NCI-H2029 (cell line): ENCODE measurements at regions not wholly inside any gene's neighbourhood (a gene's known extent, or its start where the extent isn't known, plus 50 kb on each side); places are given as distances from the start of the nearest gene placed in this dataset.

Experiments
- DNase-seq: peaks from one replicate; lab custom pipeline; 2025; lab: John Stamatoyannopoulos, UW

DNA sequence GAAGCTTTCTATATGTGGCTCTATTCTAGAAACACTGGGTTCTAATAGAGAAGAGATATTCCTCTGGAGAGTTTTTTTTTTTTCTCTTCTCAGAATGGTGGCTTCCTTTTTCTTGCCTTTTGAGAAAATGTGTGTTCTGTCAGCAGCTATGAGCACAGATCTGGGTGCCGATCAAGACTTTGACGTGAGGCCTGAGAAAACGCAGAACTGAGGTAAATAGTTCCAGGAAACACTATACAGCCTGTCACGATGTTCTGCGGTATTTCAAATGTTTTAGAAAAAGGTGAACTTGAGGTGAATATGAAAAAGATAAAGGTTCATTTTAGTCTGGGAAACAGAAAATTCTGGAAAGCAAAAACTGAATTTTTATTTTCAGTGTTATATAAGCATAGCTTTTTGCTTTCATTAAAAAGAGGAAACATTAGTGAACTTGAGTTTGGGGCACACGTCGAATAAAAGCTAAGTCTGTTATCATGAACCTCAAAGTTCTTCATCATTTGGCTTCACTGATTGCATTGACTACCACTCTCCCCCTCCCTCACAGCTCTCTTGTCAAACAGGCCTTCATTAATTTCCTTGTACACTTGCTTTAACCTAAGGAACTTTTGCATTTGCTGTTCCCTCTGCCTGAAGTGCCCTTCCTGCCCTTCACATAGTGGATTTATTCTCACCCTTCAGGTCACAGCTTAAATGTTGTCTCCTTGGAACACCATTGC, 265.1 kb downstream of the NFKBIZ start:
- no peak for DNase-seq

GRCh38 chr3:102122527-102122926, 273.2 kb downstream of the NFKBIZ start:
- DNase-seq = no peak

DNA sequence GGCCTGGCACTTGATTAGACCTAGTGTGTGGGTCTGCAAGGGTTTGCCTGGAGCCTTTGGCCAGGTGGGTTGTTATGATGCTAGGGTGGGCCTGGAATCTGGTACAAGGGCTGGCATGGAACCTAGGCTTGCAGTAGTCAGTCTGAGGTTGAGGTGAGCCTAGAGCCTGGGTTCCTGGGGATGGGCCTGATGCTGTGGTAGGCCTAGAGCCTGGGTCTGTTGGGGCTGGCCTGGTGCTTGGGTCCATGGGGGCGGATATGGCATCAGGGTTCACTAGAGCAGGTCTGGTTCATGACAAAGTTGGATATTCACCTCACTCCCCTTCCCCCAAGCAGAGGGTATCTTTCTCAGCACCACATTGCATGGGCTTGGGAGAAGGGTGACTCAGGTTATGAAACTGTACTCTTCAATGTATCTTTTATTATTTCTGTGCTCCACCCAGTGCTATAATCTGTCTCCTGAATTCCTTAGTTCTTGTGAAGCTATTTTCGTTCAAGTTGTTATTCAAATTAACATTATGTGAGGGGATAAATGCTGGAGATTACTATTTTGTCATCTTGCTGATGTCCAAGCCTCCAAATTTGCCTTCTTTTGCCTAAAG, 274.4 kb downstream of the NFKBIZ start:
- no peak for DNase-seq

DNA sequence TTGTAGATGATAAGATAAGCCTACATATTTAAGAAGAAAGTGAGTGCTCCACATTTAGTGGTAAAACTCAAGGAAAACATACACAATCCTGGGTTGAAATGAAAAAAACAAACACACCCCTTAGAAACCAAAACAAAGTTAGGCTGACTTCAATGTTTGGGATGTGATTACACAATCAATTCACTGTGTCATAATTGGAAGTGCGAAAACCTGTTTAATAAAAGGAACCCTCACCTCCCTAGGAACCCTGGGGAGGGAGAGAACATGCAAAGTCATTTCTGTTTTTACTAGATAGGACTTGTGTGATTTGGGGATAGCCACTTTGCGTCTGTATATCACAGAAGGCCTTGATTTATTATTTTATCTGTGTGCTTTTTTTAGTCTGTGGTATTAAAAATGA, 275.0 kb downstream of the NFKBIZ start:
- no peak for DNase-seq

DNA sequence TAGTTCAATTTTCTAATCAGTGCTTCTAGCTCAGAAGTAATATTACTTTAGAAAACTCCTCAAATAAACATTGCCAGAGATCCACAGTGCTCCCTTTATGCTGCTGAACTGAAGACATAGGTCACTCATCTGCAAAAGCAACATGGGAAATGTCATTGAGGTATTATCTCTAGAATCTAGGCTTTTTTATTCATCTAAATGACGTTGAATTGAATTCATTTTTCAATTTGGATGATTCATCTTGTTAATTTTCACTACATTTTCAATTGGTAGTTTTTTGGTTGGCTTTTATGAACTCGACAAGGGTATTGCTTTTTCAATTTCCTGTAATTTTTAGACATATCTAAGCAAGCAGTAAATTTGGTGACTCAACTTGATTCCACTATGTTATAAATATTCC, 275.4 kb downstream of the NFKBIZ start:
- no peak for DNase-seq

DNA sequence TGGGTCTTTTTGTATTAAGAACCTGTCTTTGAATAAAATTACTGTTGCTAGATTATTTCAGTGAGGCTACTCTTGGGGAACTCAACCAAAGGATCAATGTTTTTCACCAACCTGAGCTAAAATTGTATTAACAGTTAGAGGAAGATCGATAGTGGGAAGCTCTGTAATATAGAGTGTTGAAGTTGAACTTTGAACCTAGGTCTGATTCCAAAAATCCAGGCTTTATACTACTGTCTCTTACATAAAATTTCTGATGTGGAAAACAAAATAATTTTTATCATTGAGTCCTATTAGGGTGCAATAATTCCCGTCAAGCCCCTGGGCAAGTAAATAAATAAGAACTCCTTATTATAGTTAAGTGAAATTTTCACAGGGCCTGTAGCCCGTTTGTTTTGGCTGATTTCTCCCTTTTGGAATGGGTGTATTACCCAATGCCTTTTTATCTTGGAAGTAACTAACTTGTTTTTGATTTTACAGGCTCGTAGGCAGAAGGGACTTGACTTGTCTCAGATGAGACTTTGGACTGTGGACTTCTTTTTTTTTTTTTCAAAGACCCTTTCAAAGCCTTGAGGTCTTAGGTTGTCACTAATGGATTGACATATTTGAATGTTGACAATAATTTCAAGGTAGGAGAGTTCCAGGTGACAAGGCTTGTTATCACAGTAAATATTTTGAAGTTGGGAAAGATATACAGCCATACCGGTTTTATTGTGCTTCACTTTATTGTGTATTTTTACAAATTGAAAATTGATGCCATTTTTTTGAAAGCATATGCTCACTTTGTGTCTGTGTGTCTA, 276.1 kb downstream of the NFKBIZ start:
- no peak for DNase-seq

DNA sequence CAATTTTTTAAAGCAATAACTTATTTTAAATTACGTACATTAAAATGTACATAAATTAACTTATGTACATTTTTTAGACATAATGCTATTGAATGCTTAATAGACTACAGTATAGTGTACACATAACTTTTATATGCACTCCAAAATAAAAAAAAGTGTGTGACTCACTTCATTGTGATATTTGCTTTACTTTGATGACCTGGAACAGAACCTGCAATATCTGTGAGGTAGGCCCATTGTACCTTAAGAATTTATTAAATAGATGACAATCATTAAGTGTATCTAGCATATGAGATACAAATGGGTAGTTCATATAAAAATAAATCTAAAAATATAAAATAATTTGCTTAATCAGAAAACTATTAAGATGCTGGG, 276.7 kb downstream of the NFKBIZ start:
- DNase-seq = no peak

- DNase-seq = no peak
These were observed 280.7 kb downstream of the NFKBIZ start for GRCh38 chr3:102129760-102130608.

DNA sequence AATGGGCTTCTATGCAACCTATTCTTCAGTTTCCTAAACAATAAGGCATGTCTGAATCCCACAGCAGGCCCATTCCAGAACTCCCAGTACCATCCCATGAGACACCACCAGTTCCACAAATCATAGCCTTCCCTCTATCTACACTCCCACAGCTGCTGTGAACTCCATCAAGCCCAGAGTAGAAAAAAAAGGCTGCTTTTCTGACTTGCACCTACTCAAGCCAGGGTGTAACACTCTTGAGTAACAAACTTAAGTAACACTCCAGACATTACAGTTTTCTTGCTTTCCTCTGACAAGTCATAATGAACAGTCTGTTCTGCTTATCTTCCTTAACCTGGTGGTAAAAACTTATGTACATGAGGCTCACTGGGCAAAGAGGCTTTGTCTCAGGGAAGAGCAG, 283.1 kb downstream of the NFKBIZ start:
- DNase-seq = no peak

DNA sequence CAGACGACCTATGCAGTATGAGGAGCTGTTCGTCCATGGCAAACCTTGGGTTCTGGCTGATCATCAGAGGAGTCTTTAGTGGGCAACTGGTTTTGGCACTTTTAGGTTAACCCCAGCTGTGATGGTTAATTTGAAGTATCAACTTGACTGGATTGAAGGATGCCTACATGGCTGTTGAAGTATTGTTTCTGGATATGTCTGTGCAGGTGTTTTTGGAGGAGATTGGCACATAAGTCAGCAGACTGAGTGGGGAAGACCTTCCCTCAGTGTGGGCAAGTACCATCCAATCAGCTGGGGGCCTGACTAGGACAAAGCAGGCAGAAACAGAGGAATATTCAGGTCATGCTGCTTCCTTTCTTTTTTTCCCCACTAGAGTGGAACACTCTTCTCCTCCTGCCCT, 284.1 kb downstream of the NFKBIZ start:
- DNase-seq = no peak

DNA sequence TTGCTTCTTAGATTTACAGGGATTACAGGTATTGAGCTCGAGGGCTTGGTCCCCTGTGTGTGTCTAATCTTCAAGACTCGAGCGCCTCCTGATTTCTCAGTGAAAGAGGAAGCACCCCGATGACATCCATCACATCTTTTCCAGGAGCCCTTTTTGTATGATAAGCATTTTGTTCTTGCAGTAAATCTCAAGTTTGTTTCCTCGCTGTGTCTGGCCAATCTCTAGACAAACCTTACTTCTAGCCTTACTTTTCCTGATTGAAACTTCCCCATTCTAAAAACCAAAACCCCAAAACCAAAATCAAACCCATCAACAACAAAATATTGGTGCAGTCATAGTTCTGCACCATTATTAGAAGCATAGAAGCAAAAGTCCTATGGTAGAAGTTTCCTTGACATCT, 286.0 kb downstream of the NFKBIZ start:
- no peak for DNase-seq

- no peak for DNase-seq
These were observed 286.9 kb downstream of the NFKBIZ start for GRCh38 chr3:102136183-102136582.

GRCh38 chr3:102140116-102140515, 290.8 kb downstream of the NFKBIZ start:
- DNase-seq = no peak

DNA sequence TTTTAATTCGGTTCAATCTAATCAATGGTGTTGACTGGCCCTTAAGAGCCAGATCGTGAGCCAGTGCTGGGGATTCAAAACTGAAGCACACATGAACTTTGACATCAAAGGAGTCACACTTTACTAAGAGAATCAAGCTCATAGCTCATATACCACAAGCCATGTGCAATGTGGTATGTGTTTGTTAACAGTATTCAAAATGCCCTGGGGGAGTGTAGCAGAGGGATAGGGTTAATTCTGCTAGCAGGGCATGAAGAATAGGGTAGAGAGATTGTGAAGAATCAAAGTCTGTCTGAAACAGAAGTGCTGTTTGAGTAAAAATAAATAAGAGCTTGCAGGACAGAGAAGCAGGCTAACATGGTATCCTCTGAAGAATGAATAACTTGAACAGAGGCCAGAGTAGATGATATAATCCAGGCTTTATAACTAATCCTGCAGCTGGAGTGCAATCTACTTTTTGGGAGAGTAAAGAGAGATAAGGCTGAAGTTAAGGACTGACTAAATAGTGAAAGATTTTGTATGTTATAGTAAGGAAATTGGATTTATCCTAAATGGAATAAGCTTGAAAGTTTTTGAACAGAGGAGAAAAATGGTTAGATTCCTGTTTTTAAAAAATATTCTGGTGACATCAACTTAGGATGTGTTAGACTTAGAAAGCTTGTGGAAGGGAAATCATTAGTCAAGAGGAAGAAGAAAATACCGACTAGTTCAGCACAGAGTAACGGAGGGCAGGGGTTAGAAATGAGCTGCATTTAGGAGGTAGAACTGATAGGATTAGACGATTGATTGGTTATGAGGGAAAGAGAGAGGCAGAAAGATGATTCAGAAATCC, 292.0 kb downstream of the NFKBIZ start:
- no peak for DNase-seq

DNA sequence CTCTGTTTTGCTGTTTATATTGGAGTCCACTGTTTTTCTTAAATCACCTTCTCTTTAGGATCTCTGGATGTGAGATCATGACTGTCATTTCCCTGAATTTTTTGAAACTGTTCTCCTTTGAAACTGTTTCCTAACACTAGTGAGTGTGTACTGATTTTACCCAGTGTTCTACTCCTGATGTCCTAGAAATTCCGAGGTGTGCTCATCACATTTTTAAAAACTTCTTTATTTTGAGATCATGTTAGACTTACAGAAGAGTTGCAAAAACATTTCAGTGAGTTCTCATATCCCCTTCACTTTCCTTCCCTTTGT, 292.6 kb downstream of the NFKBIZ start:
- no peak for DNase-seq

DNA sequence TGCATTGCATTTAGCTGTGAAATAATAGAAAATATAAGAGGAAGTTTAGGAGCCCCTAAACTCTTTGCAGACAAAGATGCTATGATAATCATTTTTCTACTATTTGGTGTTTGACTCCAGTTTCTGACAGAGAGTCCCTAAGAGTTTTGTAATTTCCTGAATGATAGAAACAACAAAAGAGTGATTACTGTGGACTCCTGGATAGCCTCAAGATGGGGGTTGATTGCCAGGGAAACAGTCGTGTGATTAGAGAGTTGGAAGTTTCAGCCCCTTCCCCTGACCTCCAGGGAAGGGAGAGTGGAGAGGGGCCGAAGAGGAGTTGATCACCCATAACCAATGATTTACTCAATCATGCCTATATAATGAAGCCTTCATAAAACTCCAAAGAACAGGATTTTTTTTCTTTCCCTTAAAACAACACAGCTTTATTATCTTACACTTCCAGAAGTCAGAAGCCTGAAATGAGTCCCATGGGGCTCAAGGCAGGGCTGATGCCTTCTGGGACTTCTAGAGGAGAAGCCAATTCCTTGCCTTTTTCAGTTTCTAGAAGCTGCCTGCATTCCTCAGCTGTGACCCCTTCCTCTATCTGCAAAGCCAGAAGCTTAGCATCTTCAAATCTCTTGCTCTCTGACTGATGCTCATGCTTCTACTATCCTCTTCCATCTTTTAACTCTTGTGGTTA, 292.3 kb upstream of the ZPLD1 start:
- no peak for DNase-seq

GRCh38 chr3:102143536-102143935, 291.3 kb upstream of the ZPLD1 start:
- no peak for DNase-seq

DNA sequence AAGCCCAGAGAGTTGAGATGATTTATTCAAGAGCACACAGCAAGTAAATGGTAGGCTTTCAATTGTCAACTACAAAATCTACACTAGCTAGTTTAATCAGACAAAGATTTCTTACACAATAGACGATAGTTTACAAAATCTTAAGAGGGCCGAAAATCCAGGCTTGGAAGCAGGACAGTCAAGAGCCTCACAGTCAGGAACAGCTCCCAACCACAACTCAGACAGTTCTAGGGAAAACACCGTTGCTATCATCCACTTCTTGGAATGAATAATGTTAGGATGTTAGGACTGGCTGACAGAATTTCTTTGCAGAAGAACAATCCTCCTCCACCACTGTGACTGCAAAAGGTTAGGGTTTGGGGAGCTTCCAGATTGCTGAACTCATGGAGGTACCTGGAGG, 290.8 kb upstream of the ZPLD1 start:
- DNase-seq = no peak

DNA sequence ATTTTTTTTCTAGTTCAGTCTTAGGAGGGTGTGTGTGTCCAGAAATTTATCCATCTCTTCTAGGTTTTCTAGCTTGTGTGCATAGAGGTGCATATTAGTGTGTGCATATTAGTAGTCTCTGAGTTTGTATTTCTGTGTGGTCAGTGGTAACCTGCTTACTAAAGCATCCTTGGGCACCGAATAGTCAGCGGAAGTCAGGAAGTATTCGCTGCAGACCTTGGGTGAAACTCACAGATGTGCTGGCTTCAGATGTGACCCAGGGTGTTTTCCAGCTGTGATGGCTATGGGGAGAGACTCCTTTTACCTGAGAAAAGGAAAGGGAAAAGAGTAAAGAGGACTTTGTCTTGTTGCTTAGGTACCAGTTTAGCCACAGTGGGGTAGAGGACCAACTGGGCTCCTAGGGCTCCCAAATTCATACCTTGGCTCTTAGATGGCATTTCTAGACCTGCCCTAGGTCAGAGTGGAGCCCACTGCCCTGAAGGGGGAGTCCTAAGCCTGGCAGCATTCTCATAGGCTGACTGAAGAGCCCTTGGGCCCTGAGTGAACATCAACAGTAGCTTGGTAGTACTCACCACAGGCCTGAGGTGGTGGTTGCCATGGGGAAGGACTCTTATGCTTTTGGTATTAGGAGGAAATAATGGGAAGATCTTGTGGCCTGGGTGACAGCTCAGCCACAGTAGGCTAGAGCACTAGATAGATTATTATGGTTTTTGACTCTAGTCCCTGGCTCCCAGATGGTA, 286.0 kb upstream of the ZPLD1 start:
- no peak for DNase-seq

- no peak for DNase-seq
These were observed 282.9 kb upstream of the ZPLD1 start for GRCh38 chr3:102151935-102152334.
